ENCODE measurements at regions not wholly inside any gene's neighbourhood (a gene's known extent, or its start where the extent isn't known, plus 50 kb on each side); places are given as distances from the start of the nearest gene placed in this dataset.

- no peaks in the 10 kb centered on the region for H3F3A ChIP-seq (ENCODE audit: insufficient read depth, low read length, poor library complexity, severe bottlenecking)
- H2AFZ ChIP-seq (ENCODE audit: low read depth, low read length) = no peak overlapping the region
- H3K79me2 ChIP-seq (replicated peaks; ENCODE audit: insufficient read depth, low read length) = no peaks in the 10 kb centered on the region
- H3K9me2 ChIP-seq (ENCODE audit: insufficient read depth, low read length) = no peaks in the 10 kb centered on the region
- no peak overlapping the region for H3K27ac ChIP-seq (ENCODE audit: low read length)
- no peaks in the 10 kb centered on the region for H3K27me3 ChIP-seq (ENCODE audit: insufficient read depth, low read depth, low read length)
- no peaks in the 10 kb centered on the region for H4K20me1 ChIP-seq (ENCODE audit: insufficient read depth)
- TF ChIP-seq REST (IDR thresholded peaks at IDR 0.05; ENCODE audit: borderline replicate concordance) = no peak
- no peak for TF ChIP-seq EZH2 (IDR thresholded peaks at IDR 0.05; ENCODE audit: borderline replicate concordance, insufficient read depth, low read length, poor library complexity, severe bottlenecking)
- no peak for TF ChIP-seq RAD21 (conservative IDR thresholded peaks at IDR 0.05)
- TF ChIP-seq MXI1 (conservative IDR thresholded peaks at IDR 0.05; ENCODE audit: poor library complexity, severe bottlenecking) = no peak
- no peak for TF ChIP-seq POLR2AphosphoS5 (IDR thresholded peaks at IDR 0.05)
- no peak for TF ChIP-seq EP300 (conservative IDR thresholded peaks at IDR 0.05; ENCODE audit: poor library complexity, severe bottlenecking)
- no peak for TF ChIP-seq SMC3 (conservative IDR thresholded peaks at IDR 0.05; ENCODE audit: poor library complexity)
- no peak for TF ChIP-seq TAF1 (IDR thresholded peaks at IDR 0.05; ENCODE audit: low read depth)
- TF ChIP-seq CTCF (IDR thresholded peaks at IDR 0.05; ENCODE audit: poor library complexity, severe bottlenecking) = no peak
- no peak overlapping the region for H3K4me2 ChIP-seq (ENCODE audit: low read length)
- H3K9ac ChIP-seq (ENCODE audit: low read length) = no peak overlapping the region
- no peak overlapping the region for H3K4me3 ChIP-seq (ENCODE audit: low read length)
- H3K9me3 ChIP-seq (ENCODE audit: low read length) = peaks cover 5% of the 10 kb centered on the region
- H3K36me3 ChIP-seq (ENCODE audit: insufficient read depth, low read length) = no peaks in the 10 kb centered on the region
Observed at GRCh38 chr14:86203843-86204242, 673.9 kb downstream of the FLRT2 start.

GRCh38 chr14:86196471-86196870 is 666.5 kb downstream of the FLRT2 start:
- no peaks in the 10 kb centered on the region for H3K9me2 ChIP-seq (ENCODE audit: insufficient read depth, low read length)

More at GRCh38 chr14:86196471-86196870, 666.5 kb downstream of the FLRT2 start:
- Histone ChIP-seq H3K4me3 (ENCODE audit: low read length) (no peak overlapping the region), H3F3A (ENCODE audit: insufficient read depth, low read length, poor library complexity, severe bottlenecking) (no peaks in the 10 kb centered on the region), H3K79me2 (replicated peaks; ENCODE audit: insufficient read depth, low read length) (no peaks in the 10 kb centered on the region), H2AFZ (ENCODE audit: low read depth, low read length) (no peak overlapping the region), H3K36me3 (ENCODE audit: insufficient read depth, low read length) (no peaks in the 10 kb centered on the region), H3K9ac (ENCODE audit: low read length) (no peak overlapping the region), H3K27ac (ENCODE audit: low read length) (no peak overlapping the region), H3K9me3 (ENCODE audit: low read length) (no peaks in the 10 kb centered on the region), H3K27me3 (ENCODE audit: insufficient read depth, low read depth, low read length) (no peaks in the 10 kb centered on the region), H3K4me2 (ENCODE audit: low read length) (no peak overlapping the region), H4K20me1 (ENCODE audit: insufficient read depth) (no peaks in the 10 kb centered on the region)
- TF ChIP-seq MXI1 (conservative IDR thresholded peaks at IDR 0.05; ENCODE audit: poor library complexity, severe bottlenecking) (no peak), POLR2AphosphoS5 (IDR thresholded peaks at IDR 0.05) (no peak), EP300 (conservative IDR thresholded peaks at IDR 0.05; ENCODE audit: poor library complexity, severe bottlenecking) (no peak), EZH2 (IDR thresholded peaks at IDR 0.05; ENCODE audit: borderline replicate concordance, insufficient read depth, low read length, poor library complexity, severe bottlenecking) (no peak), SMC3 (conservative IDR thresholded peaks at IDR 0.05; ENCODE audit: poor library complexity) (no peak), TAF1 (IDR thresholded peaks at IDR 0.05; ENCODE audit: low read depth) (no peak), REST (IDR thresholded peaks at IDR 0.05; ENCODE audit: borderline replicate concordance) (no peak), CTCF (IDR thresholded peaks at IDR 0.05; ENCODE audit: poor library complexity, severe bottlenecking) (no peak), RAD21 (conservative IDR thresholded peaks at IDR 0.05) (no peak)
